EH (cell line): ENCODE measurements at regions not wholly inside any gene's neighbourhood (a gene's known extent, or its start where the extent isn't known, plus 50 kb on each side); places are given as distances from the start of the nearest gene placed in this dataset.

ENCODE experiments used
- DNase-seq: peaks from one replicate; pipeline ENCODE4 v3.0.0-alpha.2; 2015; ENCODE audit warnings: low read depth

GRCh38 chr2:136242687-136243277 is 124.8 kb upstream of the CXCR4 start:
- DNase-seq, result no peak

DNA sequence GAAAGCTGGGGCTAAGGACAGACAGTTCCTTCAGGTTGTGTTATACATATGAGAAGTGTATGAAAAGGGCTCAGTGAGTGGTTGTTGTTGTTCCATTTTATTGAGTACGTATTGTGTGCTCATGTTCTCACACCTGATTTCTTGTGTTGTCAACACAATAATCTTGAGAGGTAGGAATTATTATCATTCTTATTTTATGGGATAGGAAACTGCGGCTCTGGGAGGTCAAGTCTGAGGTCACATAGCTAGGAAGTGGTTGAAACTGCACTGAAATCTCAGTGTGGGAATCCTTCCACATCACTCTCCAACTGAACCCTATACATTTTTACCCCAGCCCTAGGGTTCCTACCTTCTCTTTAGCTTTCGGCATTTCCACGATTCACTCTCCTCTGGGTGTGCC is 124.2 kb upstream of the CXCR4 start:
- no peak for DNase-seq

- DNase-seq, result no peak
Observed at GRCh38 chr2:136239079-136239685, 121.2 kb upstream of the CXCR4 start.

GRCh38 chr2:136238286-136239078 is 120.5 kb upstream of the CXCR4 start:
- DNase-seq, result peak; percentile 27

DNA sequence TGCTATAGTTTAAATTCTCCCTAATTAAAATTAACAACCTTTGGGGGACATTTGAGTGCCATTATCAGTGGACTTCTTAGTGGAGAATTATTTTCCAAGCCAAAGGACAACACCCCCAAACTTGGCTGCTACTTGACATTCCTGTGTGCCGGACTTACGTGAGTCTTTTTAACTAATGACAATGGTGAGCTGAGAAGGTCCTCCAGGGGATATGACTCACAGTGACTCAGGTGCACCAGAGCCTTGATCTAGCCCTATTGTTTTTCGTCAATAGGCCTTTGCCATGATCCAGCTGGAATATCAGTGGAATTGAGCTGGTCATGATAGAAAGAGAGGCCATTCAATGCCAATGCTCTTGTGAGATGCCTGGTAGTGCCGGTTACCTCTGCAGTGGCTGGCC is 118.1 kb upstream of the CXCR4 start:
- DNase-seq, result peak; percentile 13

DNA sequence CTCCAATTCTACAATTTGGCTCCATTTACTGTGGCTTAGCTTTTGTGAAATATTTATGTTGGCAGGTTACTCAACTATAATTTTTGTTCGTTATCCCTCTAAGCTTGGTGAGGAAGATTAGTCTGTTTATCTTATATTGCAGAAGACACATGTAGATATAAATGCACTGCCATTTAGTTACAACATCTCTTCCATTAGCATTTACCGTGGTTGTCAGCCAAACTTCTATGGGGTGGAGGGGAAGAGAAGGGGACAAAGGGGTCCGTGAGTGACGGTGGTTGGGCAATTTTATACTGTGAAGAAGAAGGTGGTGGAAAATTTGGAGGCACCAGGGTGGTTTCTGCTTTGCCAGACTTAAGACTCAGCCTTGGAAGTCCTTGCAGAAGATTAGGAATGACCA is 117.6 kb upstream of the CXCR4 start:
- DNase-seq, result no peak

DNA sequence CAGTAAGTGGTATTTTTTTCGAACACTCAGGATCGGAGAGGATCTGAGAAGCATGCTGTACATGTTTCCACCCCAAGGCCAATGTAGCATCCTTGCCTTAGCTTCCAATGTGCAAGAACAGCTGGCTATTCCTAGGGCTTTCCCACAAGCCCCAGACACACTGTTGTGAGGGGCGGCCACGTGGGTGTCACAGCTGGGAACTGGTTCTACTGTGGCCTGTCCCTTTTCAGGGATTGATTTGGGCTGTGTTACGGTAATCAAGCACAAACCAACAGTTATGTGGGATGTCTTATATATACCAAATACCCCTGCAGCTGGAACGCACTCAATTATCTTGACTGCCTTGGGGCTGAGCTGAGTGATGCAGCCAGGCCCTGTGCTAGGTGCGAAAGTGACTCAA is 116.3 kb upstream of the CXCR4 start:
- no peak for DNase-seq

DNA sequence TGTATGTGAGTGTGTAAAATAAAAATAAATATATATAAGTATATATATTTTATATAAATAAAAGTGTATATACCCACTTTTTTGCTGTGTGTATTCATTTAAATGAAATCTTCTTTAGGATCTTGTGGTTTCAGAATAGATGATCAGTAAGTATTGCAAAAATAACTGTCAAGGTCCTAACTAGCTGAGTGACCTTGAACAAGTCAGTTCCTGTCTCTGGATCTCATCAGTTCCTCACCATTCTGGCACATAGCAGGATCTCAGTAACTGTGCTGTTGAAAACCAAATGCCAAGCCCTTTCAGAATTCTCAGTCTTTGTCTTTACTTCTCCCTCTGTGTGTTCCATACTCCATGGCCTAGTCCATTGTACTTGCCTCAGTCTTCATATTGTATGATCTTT is 115.3 kb upstream of the CXCR4 start:
- DNase-seq, result no peak

- DNase-seq, result no peak
Observed at GRCh38 chr2:136232456-136233172, 114.7 kb upstream of the CXCR4 start.

DNA sequence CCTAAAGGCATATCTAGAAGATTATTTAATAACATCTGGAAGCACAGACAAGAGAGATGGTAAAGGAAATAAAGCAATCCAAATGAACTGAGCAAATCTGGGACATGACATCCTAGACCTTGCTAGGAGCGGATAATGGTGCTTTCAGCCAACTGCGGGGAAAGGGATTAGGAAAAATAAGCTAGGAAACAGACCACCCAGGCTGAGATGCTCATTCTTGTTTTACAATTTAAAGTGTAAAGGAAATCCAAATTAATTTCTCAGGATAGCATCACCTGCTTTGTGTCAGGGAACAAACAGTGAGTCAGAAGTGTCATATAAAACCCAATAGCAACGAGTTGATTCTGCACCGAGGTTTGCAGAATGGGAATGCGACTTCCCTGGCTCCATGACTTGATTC is 112.5 kb upstream of the CXCR4 start:
- DNase-seq, result no peak

GRCh38 chr2:136226903-136227302 is 109.0 kb upstream of the CXCR4 start:
- no peak for DNase-seq

DNA sequence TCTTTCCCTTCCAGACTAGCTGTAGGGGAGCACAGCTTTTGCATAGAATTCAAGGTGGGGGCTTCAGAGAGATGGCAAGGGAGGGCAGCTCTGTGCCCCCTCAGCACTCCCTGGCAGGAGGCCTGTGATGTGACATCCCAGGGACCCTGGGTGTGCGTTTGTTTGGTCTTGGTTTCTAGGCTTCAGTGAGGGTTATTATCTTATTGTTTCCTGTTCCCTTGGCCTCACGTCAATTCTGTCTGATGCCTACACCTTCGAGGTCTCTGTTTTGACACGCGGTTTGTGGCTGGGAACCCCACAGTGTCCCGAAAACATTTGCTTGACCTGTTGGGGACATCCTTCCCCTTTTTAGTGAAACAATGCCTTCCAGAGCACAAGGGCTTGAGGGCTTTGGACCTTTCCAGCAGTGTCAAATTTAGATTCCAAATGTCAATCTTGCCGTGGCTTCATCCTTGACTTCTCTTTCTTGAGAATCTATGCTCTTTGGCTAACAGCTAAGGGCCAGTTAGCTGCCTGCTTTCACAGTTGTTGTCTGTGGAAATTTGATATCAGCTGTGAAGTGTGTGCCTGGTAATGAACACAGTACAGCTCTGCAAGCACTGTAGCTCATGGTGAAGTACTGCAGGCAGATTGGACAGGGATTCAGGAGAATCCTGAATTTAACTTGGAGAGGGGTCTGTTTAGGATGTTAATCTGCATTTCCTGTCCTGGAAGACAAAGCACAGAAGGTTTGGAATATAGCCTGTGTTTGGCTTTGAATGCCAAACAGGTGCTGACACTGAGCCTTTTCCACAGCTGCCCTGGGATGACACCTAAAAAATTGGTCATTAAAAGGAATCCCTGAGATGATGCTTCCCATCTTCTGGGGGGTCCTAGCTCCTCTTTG is 108.2 kb upstream of the CXCR4 start:
- no peak for DNase-seq

- DNase-seq, result no peak
Observed at GRCh38 chr2:136223274-136223673, 105.3 kb upstream of the CXCR4 start.

- DNase-seq, result no peak
Observed at GRCh38 chr2:136222862-136223261, 104.9 kb upstream of the CXCR4 start.

GRCh38 chr2:136221026-136221425 is 103.1 kb upstream of the CXCR4 start:
- no peak for DNase-seq

DNA sequence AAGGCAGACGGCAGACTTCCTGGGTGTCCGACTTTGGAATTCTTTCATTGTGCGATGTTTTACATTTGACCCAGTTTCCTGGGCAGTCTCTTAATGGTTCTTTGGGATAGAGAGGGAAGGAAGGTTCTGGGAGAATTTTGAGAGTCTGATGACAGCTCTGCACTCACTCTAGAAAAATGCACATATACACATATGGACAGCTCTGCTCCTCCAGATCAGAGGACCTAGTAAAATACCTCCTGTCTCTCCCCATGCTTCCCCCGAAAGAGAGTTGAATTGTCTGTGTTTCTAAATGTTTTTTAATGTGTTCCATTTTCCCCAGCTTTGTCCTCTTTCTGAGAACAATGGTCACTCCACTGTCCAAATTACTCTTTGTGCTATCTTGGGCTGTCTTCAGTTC is 102.0 kb upstream of the CXCR4 start:
- no peak for DNase-seq

- no peak for DNase-seq
Observed at GRCh38 chr2:136219341-136219740, 101.4 kb upstream of the CXCR4 start.

- no peak for DNase-seq
Observed at GRCh38 chr2:136217996-136218395, 100.0 kb upstream of the CXCR4 start.

- no peak for DNase-seq
Observed at GRCh38 chr2:136215908-136216472, 98.0 kb upstream of the CXCR4 start.

GRCh38 chr2:136215449-136215848 is 97.5 kb upstream of the CXCR4 start:
- DNase-seq, result no peak
